ENCODE measurements at regions not wholly inside any gene's neighbourhood (a gene's known extent, or its start where the extent isn't known, plus 50 kb on each side); places are given as distances from the start of the nearest gene placed in this dataset.

- Histone ChIP-seq H3K27me3 (replicated peaks in 1 of 4; ENCODE audit: control extremely low read depth in 1 of 4, control insufficient read depth in 3 of 4, insufficient read depth in 4 of 4, low read length in 3 of 4) (no peaks in the 10 kb centered on the region), H2AFZ (ENCODE audit: insufficient read depth, low read depth, low read length, poor library complexity, severe bottlenecking) (no peak overlapping the region), H3K9ac (ENCODE audit: low read length) (no peak overlapping the region), H3K9me3 (ENCODE audit: control extremely low read depth in 1 of 3, control insufficient read depth in 2 of 3, insufficient read depth in 1 of 3, low read length in 2 of 3) (no peaks in the 10 kb centered on the region), H3K4me1 (ENCODE audit: control insufficient read depth in 2 of 2, insufficient read depth in 2 of 2, low read length in 2 of 2) (no peaks in the 10 kb centered on the region), H3K27ac (ENCODE audit: low read length in 2 of 2) (no peak overlapping the region), H3K4me3 (ENCODE audit: control extremely low read depth in 1 of 5, extremely low read depth in 1 of 5, insufficient read depth in 1 of 5, low read depth in 2 of 5, low read length in 4 of 5) (no peak overlapping the region), H3K36me3 (replicated peaks in 1 of 2; ENCODE audit: control extremely low read depth in 1 of 2, control insufficient read depth in 1 of 2, extremely low read depth in 1 of 2, insufficient read depth in 2 of 2, low read length in 1 of 2) (no peaks in the 10 kb centered on the region), H3K4me2 (replicated peaks; ENCODE audit: low read depth, low read length, poor library complexity, severe bottlenecking) (no peak overlapping the region), H3K79me2 (ENCODE audit: control insufficient read depth, insufficient read depth, low read length) (no peaks in the 10 kb centered on the region), H4K20me1 (ENCODE audit: control insufficient read depth, insufficient read depth, low read length, poor library complexity, severe bottlenecking) (no peaks in the 10 kb centered on the region)
- H3K4me1 Mint-ChIP-seq: no peaks in the 10 kb centered on the region
- no peak overlapping the region for H3K4me3 Mint-ChIP-seq
- H3K27me3 Mint-ChIP-seq: no peaks in the 10 kb centered on the region
- ChIA-PET CTCF (no interaction called here), POLR2A (no interaction called here)
- TF ChIP-seq EZH2 (IDR thresholded peaks at IDR 0.05; ENCODE audit: borderline replicate concordance, insufficient read depth, low read depth, low read length, poor library complexity, severe bottlenecking) (no peak), CTCF (IDR thresholded peaks at IDR 0.05) (no peak)
- no CpG with 5 or more reads among the region's 1 CpG for WGBS (ENCODE audit: insufficient coverage)
- DNase-seq (no peak), ATAC-seq (ENCODE audit: low read depth) (no peak)
- peaks cover 2% of the 10 kb centered on the region for H3K9me3 Mint-ChIP-seq (ENCODE audit: insufficient read depth)
- H3K27ac Mint-ChIP-seq: no peak overlapping the region
- intact Hi-C loops (cut with micrococcal nuclease): no loop called here
These were observed 290.9 kb downstream of the LRRIQ3 start for GRCh38 chr1:73907051-73907450.

DNA sequence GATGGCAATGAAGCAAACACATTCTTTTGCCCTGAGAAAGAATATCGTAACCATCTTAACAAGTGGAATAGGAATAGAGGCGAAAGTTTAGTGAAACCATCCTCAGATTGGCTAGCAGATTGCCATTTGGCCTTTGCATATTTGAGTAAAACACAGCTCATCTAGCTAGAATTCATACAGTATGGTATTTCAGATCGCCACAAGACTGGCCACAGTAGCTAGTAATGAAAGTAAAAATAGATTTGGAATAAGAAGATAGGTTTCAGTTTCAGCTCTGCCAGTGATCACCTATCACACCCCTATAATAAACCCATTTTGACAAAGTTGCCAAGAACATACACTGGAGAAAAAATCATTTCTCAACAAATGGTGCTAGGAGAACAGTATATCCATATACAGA is 294.9 kb downstream of the LRRIQ3 start:
- H3K27ac Mint-ChIP-seq: no peak overlapping the region
- Histone ChIP-seq H3K79me2 (ENCODE audit: control insufficient read depth, insufficient read depth, low read length) (no peaks in the 10 kb centered on the region), H3K27ac (ENCODE audit: low read length in 2 of 2) (no peak overlapping the region), H3K4me2 (replicated peaks; ENCODE audit: low read depth, low read length, poor library complexity, severe bottlenecking) (no peak overlapping the region), H3K4me3 (ENCODE audit: control extremely low read depth in 1 of 5, extremely low read depth in 1 of 5, insufficient read depth in 1 of 5, low read depth in 2 of 5, low read length in 4 of 5) (no peak overlapping the region), H3K9me3 (ENCODE audit: control extremely low read depth in 1 of 3, control insufficient read depth in 2 of 3, insufficient read depth in 1 of 3, low read length in 2 of 3) (no peaks in the 10 kb centered on the region), H2AFZ (ENCODE audit: insufficient read depth, low read depth, low read length, poor library complexity, severe bottlenecking) (no peak overlapping the region), H3K36me3 (replicated peaks in 1 of 2; ENCODE audit: control extremely low read depth in 1 of 2, control insufficient read depth in 1 of 2, extremely low read depth in 1 of 2, insufficient read depth in 2 of 2, low read length in 1 of 2) (no peaks in the 10 kb centered on the region), H4K20me1 (ENCODE audit: control insufficient read depth, insufficient read depth, low read length, poor library complexity, severe bottlenecking) (no peaks in the 10 kb centered on the region), H3K27me3 (replicated peaks in 1 of 4; ENCODE audit: control extremely low read depth in 1 of 4, control insufficient read depth in 3 of 4, insufficient read depth in 4 of 4, low read length in 3 of 4) (no peaks in the 10 kb centered on the region), H3K4me1 (ENCODE audit: control insufficient read depth in 2 of 2, insufficient read depth in 2 of 2, low read length in 2 of 2) (no peaks in the 10 kb centered on the region), H3K9ac (ENCODE audit: low read length) (no peak overlapping the region)
- TF ChIP-seq CTCF (IDR thresholded peaks at IDR 0.05): no peak
- TF ChIP-seq EZH2 (IDR thresholded peaks at IDR 0.05; ENCODE audit: borderline replicate concordance, insufficient read depth, low read depth, low read length, poor library complexity, severe bottlenecking): no peak
- ChIA-PET CTCF (no interaction called here), POLR2A (no interaction called here)
- DNase-seq (no peak), ATAC-seq (ENCODE audit: low read depth) (no peak)
- H3K27me3 Mint-ChIP-seq: no peaks in the 10 kb centered on the region
- WGBS (ENCODE audit: insufficient coverage): 75% methylated on average over 2 of the region's 3 CpGs
- H3K9me3 Mint-ChIP-seq (ENCODE audit: insufficient read depth): no peaks in the 10 kb centered on the region
- no peaks in the 10 kb centered on the region for H3K4me1 Mint-ChIP-seq
- no peak overlapping the region for H3K4me3 Mint-ChIP-seq
- intact Hi-C loops (cut with micrococcal nuclease): no loop called here

Data from B cell (primary cell).